ENCODE measurements at regions not wholly inside any gene's neighbourhood (a gene's known extent, or its start where the extent isn't known, plus 50 kb on each side); places are given as distances from the start of the nearest gene placed in this dataset.

GRCh38 chr22:25353516-25354445 lies 134.3 kb downstream of the CRYBB2 start:
- H3K4me3 ChIP-seq (replicated peaks; ENCODE audit: low read depth, low read length) = no peak overlapping the region
- TF ChIP-seq CTCF (IDR thresholded peaks at IDR 0.05; ENCODE audit: low read length, missing control alignments) = no peak
- DNase-seq (ENCODE audit: low read depth) = no peak

GRCh38 chr22:25354456-25354855 lies 135.0 kb downstream of the CRYBB2 start:
- TF ChIP-seq CTCF (IDR thresholded peaks at IDR 0.05; ENCODE audit: low read length, missing control alignments) = no peak
- DNase-seq (ENCODE audit: low read depth) = no peak
- H3K4me3 ChIP-seq (replicated peaks; ENCODE audit: low read depth, low read length) = no peak overlapping the region

- TF ChIP-seq CTCF (IDR thresholded peaks at IDR 0.05; ENCODE audit: low read length, missing control alignments) = no peak
- no peak for DNase-seq (ENCODE audit: low read depth)
- no peak overlapping the region for H3K4me3 ChIP-seq (replicated peaks; ENCODE audit: low read depth, low read length)
Measured at GRCh38 chr22:25357132-25357455, 137.7 kb downstream of the CRYBB2 start.

DNA sequence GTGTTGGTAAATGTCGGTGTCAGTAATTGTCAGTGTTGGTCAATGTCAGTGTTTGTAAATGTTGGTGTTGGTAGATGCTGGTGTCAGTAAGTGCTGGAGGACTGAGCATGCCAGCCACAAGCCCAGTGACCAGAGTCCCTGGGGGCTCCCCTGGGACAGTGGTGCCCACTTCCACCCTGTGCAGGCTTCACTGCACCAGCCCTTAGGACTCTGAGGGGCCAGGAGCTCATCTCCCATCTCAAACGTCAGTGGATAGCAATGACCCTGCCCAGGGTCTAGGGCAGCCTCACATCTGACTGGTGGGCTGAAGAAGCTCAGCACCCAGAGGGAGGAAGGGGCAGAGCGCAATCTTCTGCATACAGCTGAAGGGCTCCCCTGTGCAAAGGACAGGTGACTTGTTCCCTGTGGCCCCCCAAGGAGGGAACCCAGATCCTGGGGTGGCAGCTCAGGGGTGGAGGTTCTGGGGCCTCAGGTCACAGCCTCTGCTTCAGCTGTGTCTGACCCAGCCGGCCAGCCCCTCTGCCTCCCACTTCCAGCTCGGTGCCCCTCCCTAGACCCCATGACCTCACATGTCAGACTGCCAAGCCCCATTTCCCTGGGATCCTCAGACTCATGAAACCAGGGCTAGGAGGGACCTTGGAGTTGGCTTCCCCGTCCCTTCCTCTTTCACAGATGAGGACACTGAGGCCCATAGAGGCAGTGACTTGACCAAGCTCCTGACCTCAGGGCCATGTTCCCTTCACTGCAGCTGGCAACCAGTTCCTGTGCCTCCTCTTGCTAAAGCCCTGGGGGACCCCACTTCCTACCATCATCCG lies 138.4 kb downstream of the CRYBB2 start:
- DNase-seq (ENCODE audit: low read depth) = no peak
- no peak overlapping the region for H3K4me3 ChIP-seq (replicated peaks; ENCODE audit: low read depth, low read length)
- TF ChIP-seq CTCF (IDR thresholded peaks at IDR 0.05; ENCODE audit: low read length, missing control alignments) = no peak

DNA sequence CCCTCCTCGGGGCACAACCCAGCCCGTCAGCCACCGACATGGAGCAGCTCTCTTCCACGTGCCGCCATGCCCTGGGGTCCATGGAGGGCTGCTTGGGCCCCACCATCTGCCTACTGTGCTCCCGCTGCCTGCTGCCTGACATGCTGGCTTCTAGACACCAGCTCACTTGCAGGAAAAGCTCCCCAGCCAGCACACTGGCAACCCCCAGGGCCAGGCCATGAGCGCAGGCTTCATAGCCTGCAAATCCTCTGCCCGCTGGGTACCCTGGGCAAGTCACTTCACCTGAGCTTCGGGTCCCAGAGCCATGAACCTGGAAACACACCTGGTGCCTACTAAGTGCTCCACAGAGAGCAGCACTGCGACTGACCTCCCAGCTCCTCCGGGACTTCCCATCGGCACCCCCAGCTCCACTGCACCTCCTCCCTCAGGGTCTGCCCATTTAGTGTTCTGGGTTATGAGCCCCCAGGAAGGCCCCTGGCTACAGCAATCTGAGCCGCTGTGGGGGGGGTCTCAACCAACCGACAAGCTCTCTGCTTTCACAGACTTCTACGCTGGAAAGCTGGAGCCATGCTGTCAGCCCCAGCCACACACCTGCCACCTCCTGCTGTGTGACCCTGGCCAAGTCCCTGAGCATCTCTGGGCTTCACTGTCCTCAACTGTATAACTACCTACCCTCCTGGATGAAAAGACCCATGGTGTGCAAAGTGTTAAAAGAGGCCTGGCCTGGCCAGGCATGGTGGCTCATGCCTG lies 139.2 kb downstream of the CRYBB2 start:
- no peak overlapping the region for H3K4me3 ChIP-seq (replicated peaks; ENCODE audit: low read depth, low read length)
- TF ChIP-seq CTCF (IDR thresholded peaks at IDR 0.05; ENCODE audit: low read length, missing control alignments) = no peak
- no peak for DNase-seq (ENCODE audit: low read depth)

DNA sequence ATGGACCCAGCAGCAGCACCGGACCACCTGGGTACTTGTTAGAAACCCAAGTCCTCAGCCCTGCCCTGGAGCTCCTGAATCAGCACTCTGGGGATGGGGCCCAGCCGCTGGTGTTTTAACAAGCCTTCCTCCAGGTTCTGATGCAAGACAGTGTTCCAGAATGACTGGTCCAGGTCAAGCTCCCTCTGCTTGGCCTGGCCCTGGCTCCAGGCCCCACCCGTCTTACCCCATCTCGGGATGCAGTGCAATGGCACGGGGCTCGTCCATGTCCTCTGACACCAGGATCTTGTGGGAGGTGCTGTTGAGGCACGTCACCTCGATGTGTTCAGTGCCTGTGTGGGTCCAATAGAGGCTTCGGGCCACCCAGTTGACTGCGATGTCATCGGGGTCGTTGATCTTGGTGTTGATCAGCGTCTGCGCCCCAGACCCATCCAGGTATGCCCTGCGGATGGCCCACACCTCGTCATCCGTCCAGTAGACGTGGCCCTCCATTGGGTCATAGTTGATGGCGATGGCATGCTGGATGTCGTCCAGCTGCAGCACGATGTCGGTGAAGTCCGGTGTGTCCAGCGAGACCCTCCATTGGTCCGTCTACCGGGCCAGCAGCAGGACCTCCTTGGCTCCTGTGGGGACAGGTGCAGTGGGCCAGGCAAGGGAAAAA lies 140.3 kb downstream of the CRYBB2 start:
- DNase-seq (ENCODE audit: low read depth) = no peak
- TF ChIP-seq CTCF (IDR thresholded peaks at IDR 0.05; ENCODE audit: low read length, missing control alignments) = no peak
- no peak overlapping the region for H3K4me3 ChIP-seq (replicated peaks; ENCODE audit: low read depth, low read length)

All from fibroblast of pulmonary artery (primary cell).